ENCODE measurements at regions not wholly inside any gene's neighbourhood (a gene's known extent, or its start where the extent isn't known, plus 50 kb on each side); places are given as distances from the start of the nearest gene placed in this dataset.

- DNase-seq (ENCODE audit: low read depth in 3 of 3) = no peak
Observed at GRCh38 chr11:79925570-79925969, 484.7 kb upstream of the TENM4 start.

- DNase-seq (ENCODE audit: low read depth in 3 of 3) = no peak
Observed at GRCh38 chr11:79922641-79923040, 481.8 kb upstream of the TENM4 start.

- no peak for DNase-seq (ENCODE audit: low read depth in 3 of 3)
Observed at GRCh38 chr11:79920480-79920879, 479.6 kb upstream of the TENM4 start.

GRCh38 chr11:79919350-79919749 lies 478.5 kb upstream of the TENM4 start:
- DNase-seq (ENCODE audit: low read depth in 3 of 3) = no peak

- no peak for DNase-seq (ENCODE audit: low read depth in 3 of 3)
Observed at GRCh38 chr11:79918846-79919245, 478.0 kb upstream of the TENM4 start.

- no peak for DNase-seq (ENCODE audit: low read depth in 3 of 3)
Observed at GRCh38 chr11:79906164-79906563, 465.3 kb upstream of the TENM4 start.

GRCh38 chr11:79902493-79902892 lies 461.7 kb upstream of the TENM4 start:
- DNase-seq (ENCODE audit: low read depth in 3 of 3) = no peak

- no peak for DNase-seq (ENCODE audit: low read depth in 3 of 3)
Observed at GRCh38 chr11:79897896-79898295, 457.1 kb upstream of the TENM4 start.

- no peak for DNase-seq (ENCODE audit: low read depth in 3 of 3)
Observed at GRCh38 chr11:79896258-79896657, 455.4 kb upstream of the TENM4 start.

GRCh38 chr11:79894111-79894510 lies 453.3 kb upstream of the TENM4 start:
- DNase-seq (ENCODE audit: low read depth in 3 of 3) = no peak

GRCh38 chr11:79890272-79890671 lies 449.4 kb upstream of the TENM4 start:
- DNase-seq (ENCODE audit: low read depth in 3 of 3) = no peak

GRCh38 chr11:79864882-79865281 lies 424.1 kb upstream of the TENM4 start:
- DNase-seq (ENCODE audit: low read depth in 3 of 3) = no peak

- no peak for DNase-seq (ENCODE audit: low read depth in 3 of 3)
Observed at GRCh38 chr11:79860336-79860735, 419.5 kb upstream of the TENM4 start.

- no peak for DNase-seq (ENCODE audit: low read depth in 3 of 3)
Observed at GRCh38 chr11:79857377-79858214, 416.8 kb upstream of the TENM4 start.

- DNase-seq (ENCODE audit: low read depth in 3 of 3) = no peak
Observed at GRCh38 chr11:79852176-79852575, 411.3 kb upstream of the TENM4 start.

- no peak for DNase-seq (ENCODE audit: low read depth in 3 of 3)
Observed at GRCh38 chr11:79845002-79845709, 404.3 kb upstream of the TENM4 start.

- no peak for DNase-seq (ENCODE audit: low read depth in 3 of 3)
Observed at GRCh38 chr11:79834015-79834414, 393.2 kb upstream of the TENM4 start.

GRCh38 chr11:79830446-79830845 lies 389.6 kb upstream of the TENM4 start:
- no peak for DNase-seq (ENCODE audit: low read depth in 3 of 3)

GRCh38 chr11:79829891-79830290 lies 389.1 kb upstream of the TENM4 start:
- DNase-seq (ENCODE audit: low read depth in 3 of 3) = no peak

- DNase-seq (ENCODE audit: low read depth in 3 of 3) = no peak
Observed at GRCh38 chr11:79822766-79823165, 381.9 kb upstream of the TENM4 start.

- no peak for DNase-seq (ENCODE audit: low read depth in 3 of 3)
Observed at GRCh38 chr11:79813551-79813950, 372.7 kb upstream of the TENM4 start.

- DNase-seq (ENCODE audit: low read depth in 3 of 3) = no peak
Observed at GRCh38 chr11:79809487-79809886, 368.7 kb upstream of the TENM4 start.

GRCh38 chr11:79807506-79807905 lies 366.7 kb upstream of the TENM4 start:
- DNase-seq (ENCODE audit: low read depth in 3 of 3) = no peak

Data from stimulated activated CD4-positive, alpha-beta T cell treated with anti-CD3 and anti-CD28 coated beads, TNF-alpha, amount 100 ng/mL, for 24 hours (primary cell).